Esophagus squamous epithelium (tissue), 4 donors: ENCODE measurements at regions not wholly inside any gene's neighbourhood (a gene's known extent, or its start where the extent isn't known, plus 50 kb on each side); places are given as distances from the start of the nearest gene placed in this dataset.

ENCODE experiments used
- POLR2A ChIP-seq, 4 donors: fragments of 450-650 bp; IDR thresholded peaks; one replicate each; pipeline ENCODE4 v1.6.1; 2017; ENCODE audit warnings: antibody characterized with exemption in 4 of 4, mild to moderate bottlenecking in 4 of 4, moderate library complexity in 3 of 4
- TF ChIP-seq, protein P1 (sequence below), 6 experiments: fragments of 450-650 bp in 4 of 6; fragments of 200-600 bp in 2 of 6; sonication (generic) in 2 of 6; IDR thresholded peaks; one replicate each; pipeline ENCODE4 v1.5.1; 2016 to 2019; ENCODE audit warnings: antibody characterized with exemption in 6 of 6, mild to moderate bottlenecking in 4 of 6, moderate library complexity in 4 of 6

DNA sequence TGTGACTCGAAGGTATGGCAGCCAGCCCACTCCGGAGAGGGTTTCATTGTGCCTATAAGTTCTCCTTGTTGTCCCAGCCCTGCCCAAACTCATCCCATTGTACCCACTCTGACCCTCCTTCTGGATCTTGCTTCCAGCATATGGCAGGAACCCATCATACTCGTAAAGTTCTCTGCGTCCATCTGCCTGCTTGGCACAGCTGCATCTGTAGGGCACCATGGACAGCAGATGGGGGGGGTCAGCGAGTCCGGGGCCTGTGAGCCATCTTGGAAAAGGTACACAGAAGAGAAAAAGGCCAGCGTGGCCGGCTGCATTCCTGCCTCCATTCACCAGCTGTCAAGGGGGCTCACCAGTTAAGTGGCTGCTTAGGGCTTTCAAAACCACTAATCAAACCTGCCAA, 94.9 kb upstream of the IGSF21 start:
- TF ChIP-seq, protein P1, sequence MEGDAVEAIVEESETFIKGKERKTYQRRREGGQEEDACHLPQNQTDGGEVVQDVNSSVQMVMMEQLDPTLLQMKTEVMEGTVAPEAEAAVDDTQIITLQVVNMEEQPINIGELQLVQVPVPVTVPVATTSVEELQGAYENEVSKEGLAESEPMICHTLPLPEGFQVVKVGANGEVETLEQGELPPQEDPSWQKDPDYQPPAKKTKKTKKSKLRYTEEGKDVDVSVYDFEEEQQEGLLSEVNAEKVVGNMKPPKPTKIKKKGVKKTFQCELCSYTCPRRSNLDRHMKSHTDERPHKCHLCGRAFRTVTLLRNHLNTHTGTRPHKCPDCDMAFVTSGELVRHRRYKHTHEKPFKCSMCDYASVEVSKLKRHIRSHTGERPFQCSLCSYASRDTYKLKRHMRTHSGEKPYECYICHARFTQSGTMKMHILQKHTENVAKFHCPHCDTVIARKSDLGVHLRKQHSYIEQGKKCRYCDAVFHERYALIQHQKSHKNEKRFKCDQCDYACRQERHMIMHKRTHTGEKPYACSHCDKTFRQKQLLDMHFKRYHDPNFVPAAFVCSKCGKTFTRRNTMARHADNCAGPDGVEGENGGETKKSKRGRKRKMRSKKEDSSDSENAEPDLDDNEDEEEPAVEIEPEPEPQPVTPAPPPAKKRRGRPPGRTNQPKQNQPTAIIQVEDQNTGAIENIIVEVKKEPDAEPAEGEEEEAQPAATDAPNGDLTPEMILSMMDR (IDR thresholded peaks at IDR 0.05): no peak
- TF ChIP-seq POLR2A (IDR thresholded peaks at IDR 0.05): no peak
